ENCODE measurements at regions not wholly inside any gene's neighbourhood (a gene's known extent, or its start where the extent isn't known, plus 50 kb on each side); places are given as distances from the start of the nearest gene placed in this dataset.
A peak's percentile ranks its signal among the peaks of the same experiment; 100 is the strongest.

GRCh38 chr6:82013561-82014530 lies 233.7 kb downstream of the IBTK start:
- no peak for DNase-seq

DNA sequence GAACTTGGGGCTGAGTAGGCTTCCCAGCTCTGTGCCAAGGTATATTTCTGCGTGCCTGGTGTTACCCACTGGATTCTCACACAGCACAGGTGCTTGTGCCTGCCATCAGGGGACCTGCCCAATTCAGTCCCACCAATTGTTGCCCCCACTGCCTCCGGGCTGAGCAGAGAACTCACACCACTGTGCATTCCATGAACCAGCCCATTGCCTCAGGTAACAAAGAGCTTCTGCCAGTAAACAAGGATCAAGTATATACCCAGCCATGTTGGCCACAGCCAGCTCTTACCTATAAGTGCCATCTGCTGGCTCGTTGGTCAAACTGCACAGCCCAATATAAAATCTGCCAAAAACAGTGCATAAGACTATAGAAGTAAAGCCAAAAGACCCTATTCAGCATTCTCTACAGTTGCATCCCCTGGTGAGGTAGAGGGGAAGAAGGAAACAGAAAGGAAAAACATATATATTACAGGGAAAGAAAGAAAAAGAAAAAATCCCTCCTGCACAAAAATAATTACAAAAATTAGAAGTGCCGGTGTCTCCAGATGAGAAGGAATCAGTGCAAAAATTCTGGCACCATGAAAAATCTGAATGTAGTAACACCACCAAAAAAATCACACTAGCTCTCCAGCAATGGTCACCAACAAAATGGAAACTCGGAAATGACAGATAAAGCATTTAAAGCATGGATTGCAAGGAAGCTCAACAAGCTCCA lies 241.4 kb downstream of the IBTK start:
- DNase-seq: peak; percentile 28

- DNase-seq: no peak
These were observed 247.0 kb downstream of the IBTK start for GRCh38 chr6:82000551-82000950.

- no peak for DNase-seq
These were observed 247.3 kb upstream of the TENT5A start for GRCh38 chr6:81999826-82000225.

DNA sequence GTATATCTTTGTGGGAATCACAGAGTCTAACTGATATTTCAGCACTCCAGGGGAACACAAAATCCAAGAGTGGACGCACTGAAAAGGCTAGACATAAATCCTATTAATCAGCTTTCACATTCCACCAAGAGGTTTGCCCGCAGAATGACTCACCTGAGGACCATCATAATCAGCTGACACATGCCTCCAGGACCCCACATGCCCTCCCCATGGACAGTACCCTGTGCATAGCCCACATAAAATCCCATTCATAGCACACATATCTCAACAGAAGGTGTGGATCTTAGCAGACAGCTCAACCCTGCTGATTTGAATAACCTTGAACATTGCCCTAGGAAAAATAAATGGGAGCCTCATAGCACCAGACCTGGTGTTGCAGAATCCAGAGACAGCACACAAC lies 246.8 kb upstream of the TENT5A start:
- DNase-seq: no peak

DNA sequence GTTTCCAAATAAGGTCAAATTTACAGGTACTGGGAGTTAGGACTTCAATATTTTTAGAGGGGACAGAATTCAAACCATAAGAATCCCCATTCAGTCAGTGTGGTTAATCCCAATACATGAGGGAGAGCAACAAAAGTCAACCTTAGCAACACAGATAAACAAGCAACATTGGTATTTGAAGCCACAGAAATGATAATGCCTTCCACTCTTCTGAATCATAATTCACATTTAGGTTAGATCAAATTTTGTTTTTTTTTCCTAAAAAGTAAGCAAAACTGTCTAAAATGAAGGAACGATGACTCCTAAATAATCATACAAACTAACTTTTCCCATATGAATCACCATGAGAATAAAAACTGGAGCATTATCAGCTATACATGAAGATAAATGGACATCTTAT lies 246.0 kb upstream of the TENT5A start:
- DNase-seq: no peak

- DNase-seq: no peak
These were observed 244.8 kb upstream of the TENT5A start for GRCh38 chr6:81997090-81997926.

DNA sequence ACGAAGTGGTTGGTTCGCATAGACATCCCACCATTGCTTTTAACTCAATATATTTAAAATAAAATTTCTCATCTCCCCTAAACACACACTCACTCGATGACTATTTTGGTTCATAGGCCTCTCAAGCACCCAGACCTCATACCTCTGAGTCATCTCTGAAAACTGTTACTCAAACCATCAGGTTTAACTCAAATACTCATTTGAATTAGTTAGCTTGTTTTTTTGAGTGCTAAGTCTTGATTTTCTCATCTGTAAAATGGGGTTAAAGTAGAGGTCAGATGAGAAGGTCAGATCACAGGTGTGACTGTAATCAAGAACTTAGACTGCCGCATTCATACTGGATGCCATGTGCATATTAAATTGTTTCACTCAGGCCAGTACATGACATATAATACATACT lies 243.9 kb upstream of the TENT5A start:
- no peak for DNase-seq

- DNase-seq: peak; percentile 47
These were observed 243.2 kb upstream of the TENT5A start for GRCh38 chr6:81995548-81996289.

GRCh38 chr6:81988871-81989270 lies 236.4 kb upstream of the TENT5A start:
- no peak for DNase-seq

DNA sequence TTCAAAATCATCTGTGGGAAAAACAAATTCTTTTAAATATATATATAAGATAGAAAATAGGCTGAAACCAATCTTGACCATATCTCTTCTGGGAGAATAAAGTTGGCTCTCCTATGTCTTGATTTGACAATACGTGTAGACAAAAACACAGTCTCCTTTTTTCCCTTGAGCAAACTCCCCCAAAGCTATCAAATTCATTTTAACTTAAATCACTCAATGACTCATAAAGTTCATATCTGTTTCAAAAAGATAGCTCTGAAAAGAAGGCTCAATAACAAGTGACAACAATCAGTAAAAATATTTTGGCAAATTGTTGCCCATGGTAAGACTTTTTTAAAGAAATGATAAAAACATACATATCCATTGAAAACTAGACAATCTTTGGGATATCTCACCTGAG lies 236.0 kb upstream of the TENT5A start:
- DNase-seq: no peak

GRCh38 chr6:81987293-81987692 lies 234.8 kb upstream of the TENT5A start:
- DNase-seq: no peak

DNA sequence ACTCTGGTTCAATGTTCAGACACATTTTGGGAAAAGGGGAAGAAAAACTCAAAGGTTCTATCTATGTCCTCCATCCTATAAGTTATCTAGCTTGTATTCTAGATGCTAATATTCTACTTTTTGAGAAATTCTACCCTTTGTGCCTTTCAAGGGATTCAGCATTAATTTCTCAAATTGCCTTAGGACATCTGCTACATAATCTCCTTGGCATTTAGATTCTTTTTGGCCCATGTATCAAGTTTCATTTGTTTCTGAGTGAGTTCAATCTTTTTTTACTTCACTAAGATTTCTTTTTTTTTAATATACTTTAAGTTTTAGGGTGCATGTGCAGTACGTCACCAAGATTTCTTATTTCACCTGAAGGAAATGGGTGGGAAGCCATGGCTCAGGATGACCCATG lies 232.7 kb upstream of the TENT5A start:
- no peak for DNase-seq

DNA sequence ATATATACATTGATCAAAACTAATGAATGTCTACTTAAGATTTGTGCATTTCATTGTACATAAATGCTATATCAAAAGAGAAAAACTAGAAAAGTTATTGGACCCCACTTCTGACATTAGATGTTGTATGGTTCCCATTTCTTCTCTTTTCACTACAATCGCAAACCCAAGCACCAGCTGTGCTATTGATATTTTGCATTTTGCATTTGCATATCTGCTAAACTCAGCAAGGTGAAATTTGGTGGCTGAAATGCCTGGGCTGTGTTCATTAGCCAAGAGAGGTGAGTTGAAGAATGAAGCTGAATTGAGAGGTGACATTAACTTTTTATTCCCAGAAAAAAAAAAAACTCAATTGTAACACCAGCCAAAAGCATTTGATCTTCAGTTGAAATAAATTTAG lies 232.1 kb upstream of the TENT5A start:
- no peak for DNase-seq

DNA sequence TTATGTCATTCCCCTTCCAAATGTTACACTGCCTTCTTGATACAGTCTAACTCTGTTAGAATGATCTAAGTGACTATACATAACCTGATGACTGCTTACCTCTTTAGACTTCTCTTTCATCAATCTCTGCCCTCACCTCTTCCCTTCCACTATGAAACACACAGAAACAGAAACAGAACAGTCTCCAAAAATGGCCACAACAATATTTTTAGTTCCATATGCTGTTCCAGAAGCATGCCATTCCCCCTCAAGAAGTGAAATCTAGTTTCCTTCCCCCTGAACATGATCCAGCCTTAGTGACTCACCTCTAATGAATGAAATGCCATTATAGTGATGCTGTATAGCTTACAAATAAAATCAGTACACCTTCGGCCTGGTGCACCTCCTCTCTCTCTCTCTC lies 229.3 kb upstream of the TENT5A start:
- no peak for DNase-seq

GRCh38 chr6:81979767-81980166 lies 227.3 kb upstream of the TENT5A start:
- no peak for DNase-seq

GRCh38 chr6:81979329-81979728 lies 226.8 kb upstream of the TENT5A start:
- no peak for DNase-seq

DNA sequence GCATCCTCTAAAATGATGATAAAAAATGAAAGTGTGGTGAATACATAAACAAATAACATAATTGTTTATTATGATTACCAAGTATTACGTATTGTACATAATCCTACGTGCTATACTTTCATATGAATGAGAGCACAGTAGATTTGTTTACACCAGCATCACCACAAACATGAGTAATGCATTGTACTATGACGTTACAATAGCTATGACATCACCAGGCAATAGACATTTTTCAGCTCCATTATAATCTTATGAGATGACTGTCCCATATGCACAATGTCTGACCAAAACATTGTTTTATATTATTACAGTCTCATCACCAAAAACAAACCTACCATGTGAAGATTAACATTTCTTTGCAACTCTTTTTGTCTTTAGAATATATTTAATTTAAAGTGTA lies 225.7 kb upstream of the TENT5A start:
- DNase-seq: no peak

DNA sequence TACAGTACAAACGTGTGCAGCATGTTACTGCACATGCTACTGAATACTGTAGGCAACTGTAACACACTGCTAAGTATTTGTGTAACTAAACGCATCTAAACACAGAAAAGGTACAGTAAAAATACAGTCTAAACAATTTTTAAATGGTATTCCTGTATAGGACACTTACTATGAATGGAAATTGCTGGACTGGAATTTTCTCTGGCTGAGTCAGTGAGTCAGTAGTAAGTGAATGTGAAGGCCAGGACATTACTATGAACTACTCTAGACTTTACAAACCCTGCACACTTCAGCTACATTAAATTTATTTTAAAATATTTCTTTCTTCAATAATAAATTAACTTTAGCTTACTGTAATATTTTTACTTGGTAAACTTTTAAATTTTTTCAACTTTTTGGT lies 225.0 kb upstream of the TENT5A start:
- DNase-seq: no peak

- DNase-seq: no peak
These were observed 217.3 kb upstream of the TENT5A start for GRCh38 chr6:81969814-81970213.

GRCh38 chr6:81969011-81969410 lies 216.5 kb upstream of the TENT5A start:
- no peak for DNase-seq

GRCh38 chr6:81966968-81967367 lies 214.5 kb upstream of the TENT5A start:
- no peak for DNase-seq

GRCh38 chr6:81962198-81962597 lies 209.7 kb upstream of the TENT5A start:
- DNase-seq: no peak

Measured in DMS153 (cell line).